Neural cell (in vitro differentiated cells): ENCODE measurements at regions not wholly inside any gene's neighbourhood (a gene's known extent, or its start where the extent isn't known, plus 50 kb on each side); places are given as distances from the start of the nearest gene placed in this dataset.

ENCODE experiments used
- CTCF ChIP-seq: fragments of 450-650 bp; IDR thresholded peaks from 2 replicates; pipeline ENCODE4 v1.5.1; 2014; ENCODE audit warnings: antibody characterized with exemption, mild to moderate bottlenecking, moderate library complexity; ENCODE audit not compliant: poor library complexity, severe bottlenecking
- EZH2 ChIP-seq: fragments of 200-600, 300-800 bp; shearing (Covaris generic), sonication (generic); IDR thresholded peaks from 2 replicates; pipeline ENCODE4 v1.6.1; 2014; ENCODE audit warnings: antibody characterized with exemption, low read length, borderline replicate concordance, mild to moderate bottlenecking; ENCODE audit not compliant: insufficient read depth, poor library complexity, severe bottlenecking
- RAD21 ChIP-seq: fragments of 450-650 bp; conservative IDR thresholded peaks from 2 replicates; pipeline ENCODE4 v1.6.1; 2014; ENCODE audit warnings: antibody characterized with exemption, mild to moderate bottlenecking, moderate library complexity
- TF ChIP-seq, protein P1 (sequence below): IDR thresholded peaks from 2 replicates; pipeline ENCODE4 v1.6.1; 2012; ENCODE audit warnings: borderline replicate concordance

DNA sequence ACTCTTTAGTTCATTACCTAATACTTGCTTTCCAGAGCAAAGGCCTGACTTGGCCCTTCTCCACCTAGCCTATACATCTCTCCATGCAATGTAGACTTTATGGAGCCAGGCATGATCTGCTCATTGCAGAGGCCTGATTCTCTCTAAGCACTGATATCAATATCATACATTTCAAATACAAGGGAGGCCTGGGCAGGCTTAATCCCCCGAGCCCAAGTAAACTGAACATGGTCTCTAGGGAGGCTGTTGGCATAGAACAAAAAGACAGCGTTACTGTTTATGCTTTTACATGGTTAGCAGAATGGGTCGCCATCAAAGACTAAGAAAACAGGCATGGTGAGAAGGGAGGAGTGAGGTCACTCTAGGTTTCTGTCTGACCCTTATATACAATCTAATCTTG is 695.1 kb downstream of the ZEB2 start:
- TF ChIP-seq, protein P1, sequence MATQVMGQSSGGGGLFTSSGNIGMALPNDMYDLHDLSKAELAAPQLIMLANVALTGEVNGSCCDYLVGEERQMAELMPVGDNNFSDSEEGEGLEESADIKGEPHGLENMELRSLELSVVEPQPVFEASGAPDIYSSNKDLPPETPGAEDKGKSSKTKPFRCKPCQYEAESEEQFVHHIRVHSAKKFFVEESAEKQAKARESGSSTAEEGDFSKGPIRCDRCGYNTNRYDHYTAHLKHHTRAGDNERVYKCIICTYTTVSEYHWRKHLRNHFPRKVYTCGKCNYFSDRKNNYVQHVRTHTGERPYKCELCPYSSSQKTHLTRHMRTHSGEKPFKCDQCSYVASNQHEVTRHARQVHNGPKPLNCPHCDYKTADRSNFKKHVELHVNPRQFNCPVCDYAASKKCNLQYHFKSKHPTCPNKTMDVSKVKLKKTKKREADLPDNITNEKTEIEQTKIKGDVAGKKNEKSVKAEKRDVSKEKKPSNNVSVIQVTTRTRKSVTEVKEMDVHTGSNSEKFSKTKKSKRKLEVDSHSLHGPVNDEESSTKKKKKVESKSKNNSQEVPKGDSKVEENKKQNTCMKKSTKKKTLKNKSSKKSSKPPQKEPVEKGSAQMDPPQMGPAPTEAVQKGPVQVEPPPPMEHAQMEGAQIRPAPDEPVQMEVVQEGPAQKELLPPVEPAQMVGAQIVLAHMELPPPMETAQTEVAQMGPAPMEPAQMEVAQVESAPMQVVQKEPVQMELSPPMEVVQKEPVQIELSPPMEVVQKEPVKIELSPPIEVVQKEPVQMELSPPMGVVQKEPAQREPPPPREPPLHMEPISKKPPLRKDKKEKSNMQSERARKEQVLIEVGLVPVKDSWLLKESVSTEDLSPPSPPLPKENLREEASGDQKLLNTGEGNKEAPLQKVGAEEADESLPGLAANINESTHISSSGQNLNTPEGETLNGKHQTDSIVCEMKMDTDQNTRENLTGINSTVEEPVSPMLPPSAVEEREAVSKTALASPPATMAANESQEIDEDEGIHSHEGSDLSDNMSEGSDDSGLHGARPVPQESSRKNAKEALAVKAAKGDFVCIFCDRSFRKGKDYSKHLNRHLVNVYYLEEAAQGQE = no peak
- no peak for TF ChIP-seq RAD21
- TF ChIP-seq CTCF = no peak
- no peak for TF ChIP-seq EZH2
